ENCODE measurements at regions not wholly inside any gene's neighbourhood (a gene's known extent, or its start where the extent isn't known, plus 50 kb on each side); places are given as distances from the start of the nearest gene placed in this dataset.
"Not testable (repeated sequence)": the region's sequence is repeated elsewhere in the genome, so short reads cannot be mapped to it uniquely, and the experiment has no call there.

DNA sequence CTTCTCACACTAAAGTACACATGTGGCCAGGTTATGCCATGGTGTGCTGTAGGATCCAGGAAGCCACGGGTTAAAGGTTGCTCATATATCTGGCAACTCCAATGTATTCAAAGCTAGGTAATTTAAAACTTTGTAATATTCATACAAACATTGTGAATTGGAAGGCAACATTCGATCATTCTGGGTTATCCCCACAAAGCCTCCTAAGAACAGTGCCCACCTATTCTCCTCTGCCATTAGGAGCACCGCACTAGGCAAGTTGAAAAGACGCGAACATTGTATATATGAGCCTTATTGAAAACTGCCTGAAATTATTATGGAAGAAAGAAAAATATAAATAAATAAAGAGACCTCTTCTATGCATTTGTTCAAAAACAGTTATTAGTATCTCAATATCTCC, 228.2 kb downstream of the IGSF11 start:
- no peak for DNase-seq
- Histone ChIP-seq H3K4me1 (ENCODE audit: insufficient read depth, low read length) (no peaks in the 10 kb centered on the region), H3K4me2 (ENCODE audit: insufficient read depth, low read length) (no peak overlapping the region), H3K27ac (ENCODE audit: low read length) (no peak overlapping the region), H2AFZ (ENCODE audit: low read depth, low read length) (no peak overlapping the region), H3K9me3 (ENCODE audit: insufficient read depth, low read length, severe bottlenecking) (no peaks in the 10 kb centered on the region), H3K27me3 (ENCODE audit: insufficient read depth, low read length, poor library complexity) (no peaks in the 10 kb centered on the region), H4K20me1 (ENCODE audit: insufficient read depth, low read length) (no peaks in the 10 kb centered on the region), H3K9ac (ENCODE audit: low read depth, low read length) (no peak overlapping the region), H3K79me2 (ENCODE audit: insufficient read depth, low read length) (no peaks in the 10 kb centered on the region), H3K36me3 (ENCODE audit: insufficient read depth, low read length) (no peaks in the 10 kb centered on the region), H3K4me3 (ENCODE audit: low read depth in 1 of 2, low read length in 2 of 2) (no peak overlapping the region)
- TF ChIP-seq EZH2 (IDR thresholded peaks at IDR 0.05; ENCODE audit: borderline replicate concordance, low read depth, low read length, severe bottlenecking), result no peak
- TF ChIP-seq, protein P1, sequence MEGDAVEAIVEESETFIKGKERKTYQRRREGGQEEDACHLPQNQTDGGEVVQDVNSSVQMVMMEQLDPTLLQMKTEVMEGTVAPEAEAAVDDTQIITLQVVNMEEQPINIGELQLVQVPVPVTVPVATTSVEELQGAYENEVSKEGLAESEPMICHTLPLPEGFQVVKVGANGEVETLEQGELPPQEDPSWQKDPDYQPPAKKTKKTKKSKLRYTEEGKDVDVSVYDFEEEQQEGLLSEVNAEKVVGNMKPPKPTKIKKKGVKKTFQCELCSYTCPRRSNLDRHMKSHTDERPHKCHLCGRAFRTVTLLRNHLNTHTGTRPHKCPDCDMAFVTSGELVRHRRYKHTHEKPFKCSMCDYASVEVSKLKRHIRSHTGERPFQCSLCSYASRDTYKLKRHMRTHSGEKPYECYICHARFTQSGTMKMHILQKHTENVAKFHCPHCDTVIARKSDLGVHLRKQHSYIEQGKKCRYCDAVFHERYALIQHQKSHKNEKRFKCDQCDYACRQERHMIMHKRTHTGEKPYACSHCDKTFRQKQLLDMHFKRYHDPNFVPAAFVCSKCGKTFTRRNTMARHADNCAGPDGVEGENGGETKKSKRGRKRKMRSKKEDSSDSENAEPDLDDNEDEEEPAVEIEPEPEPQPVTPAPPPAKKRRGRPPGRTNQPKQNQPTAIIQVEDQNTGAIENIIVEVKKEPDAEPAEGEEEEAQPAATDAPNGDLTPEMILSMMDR (IDR thresholded peaks at IDR 0.05; ENCODE audit: borderline replicate concordance, extremely low read depth, low read length, poor library complexity, severe bottlenecking), result no peak
- ATAC-seq (ENCODE audit: insufficient read depth, low read depth), result no peak

- H3K79me2 ChIP-seq (ENCODE audit: insufficient read depth, low read length); H2AFZ ChIP-seq (ENCODE audit: low read depth, low read length); H3K4me1 ChIP-seq (ENCODE audit: insufficient read depth, low read length); DNase-seq; H3K27me3 ChIP-seq (ENCODE audit: insufficient read depth, low read length, poor library complexity); H3K4me2 ChIP-seq (ENCODE audit: insufficient read depth, low read length); H3K4me3 ChIP-seq (ENCODE audit: low read depth in 1 of 2, low read length in 2 of 2); ATAC-seq (ENCODE audit: insufficient read depth, low read depth); H3K9ac ChIP-seq (ENCODE audit: low read depth, low read length); H3K36me3 ChIP-seq (ENCODE audit: insufficient read depth, low read length); H3K9me3 ChIP-seq (ENCODE audit: insufficient read depth, low read length, severe bottlenecking); H3K27ac ChIP-seq (ENCODE audit: low read length); H4K20me1 ChIP-seq (ENCODE audit: insufficient read depth, low read length): not testable (repeated sequence)
Observed at GRCh38 chr3:118807349-118807748, 227.3 kb downstream of the IGSF11 start.

- no peak for ATAC-seq (ENCODE audit: insufficient read depth, low read depth)
- no peak for TF ChIP-seq EZH2 (IDR thresholded peaks at IDR 0.05; ENCODE audit: borderline replicate concordance, low read depth, low read length, severe bottlenecking)
- TF ChIP-seq, protein P1 (IDR thresholded peaks at IDR 0.05; ENCODE audit: borderline replicate concordance, extremely low read depth, low read length, poor library complexity, severe bottlenecking), result no peak
- H3K9me3 ChIP-seq (ENCODE audit: insufficient read depth, low read length, severe bottlenecking), result no peaks in the 10 kb centered on the region
- no peak overlapping the region for H3K27ac ChIP-seq (ENCODE audit: low read length)
- H3K36me3 ChIP-seq (ENCODE audit: insufficient read depth, low read length), result no peaks in the 10 kb centered on the region
- H3K4me3 ChIP-seq (ENCODE audit: low read depth in 1 of 2, low read length in 2 of 2), result no peak overlapping the region
- H3K4me2 ChIP-seq (ENCODE audit: insufficient read depth, low read length), result no peak overlapping the region
- H4K20me1 ChIP-seq (ENCODE audit: insufficient read depth, low read length), result no peaks in the 10 kb centered on the region
- no peaks in the 10 kb centered on the region for H3K4me1 ChIP-seq (ENCODE audit: insufficient read depth, low read length)
- no peaks in the 10 kb centered on the region for H3K79me2 ChIP-seq (ENCODE audit: insufficient read depth, low read length)
- H3K9ac ChIP-seq (ENCODE audit: low read depth, low read length), result no peak overlapping the region
- H2AFZ ChIP-seq (ENCODE audit: low read depth, low read length), result no peak overlapping the region
- H3K27me3 ChIP-seq (ENCODE audit: insufficient read depth, low read length, poor library complexity), result no peaks in the 10 kb centered on the region
- DNase-seq, result no peak
Observed at GRCh38 chr3:118808723-118809122, 225.9 kb downstream of the IGSF11 start.

DNA sequence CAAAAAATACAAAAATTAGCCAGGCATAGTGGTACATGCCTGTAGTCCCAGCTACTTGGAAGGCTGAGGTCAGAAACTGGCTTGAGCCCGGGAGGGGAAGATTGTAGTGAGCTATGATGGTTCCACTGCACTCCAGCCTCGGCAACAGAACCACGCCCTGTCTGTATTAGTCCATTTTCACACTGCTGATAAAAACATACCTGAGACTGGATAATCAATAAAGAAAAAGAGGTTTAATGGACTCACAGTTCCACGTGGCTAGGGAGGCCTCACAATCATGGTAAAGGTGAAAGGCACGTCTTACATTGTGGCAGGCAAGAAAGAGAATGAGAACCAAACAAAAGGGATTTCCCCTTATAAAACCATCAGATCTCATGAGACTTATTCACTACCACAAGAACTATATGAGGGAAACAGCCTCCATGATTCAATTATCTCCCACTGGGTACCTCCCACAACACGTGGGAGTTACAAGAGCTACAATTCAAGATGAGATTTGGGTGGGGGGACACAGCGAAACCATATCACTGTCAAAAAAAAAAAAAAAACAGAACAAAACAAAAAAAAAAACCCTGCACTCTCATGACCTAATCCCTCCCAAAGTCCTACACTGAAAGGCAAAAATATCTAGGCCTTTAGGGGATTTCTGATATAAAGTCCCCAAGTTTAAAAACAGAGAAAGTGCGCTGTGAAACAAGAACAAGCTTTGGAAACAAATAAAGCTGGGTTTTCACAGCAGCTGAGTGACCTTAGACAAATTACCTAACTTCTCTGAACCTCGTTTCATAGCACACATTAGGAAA, 224.7 kb downstream of the IGSF11 start:
- Histone ChIP-seq H3K27me3 (ENCODE audit: insufficient read depth, low read length, poor library complexity) (no peaks in the 10 kb centered on the region), H3K36me3 (ENCODE audit: insufficient read depth, low read length) (no peaks in the 10 kb centered on the region), H3K9ac (ENCODE audit: low read depth, low read length) (no peak overlapping the region), H3K4me1 (ENCODE audit: insufficient read depth, low read length) (no peaks in the 10 kb centered on the region), H3K9me3 (ENCODE audit: insufficient read depth, low read length, severe bottlenecking) (no peaks in the 10 kb centered on the region), H3K79me2 (ENCODE audit: insufficient read depth, low read length) (no peaks in the 10 kb centered on the region), H3K4me2 (ENCODE audit: insufficient read depth, low read length) (no peak overlapping the region), H3K4me3 (ENCODE audit: low read depth in 1 of 2, low read length in 2 of 2) (no peak overlapping the region), H4K20me1 (ENCODE audit: insufficient read depth, low read length) (no peaks in the 10 kb centered on the region), H2AFZ (ENCODE audit: low read depth, low read length) (no peak overlapping the region), H3K27ac (ENCODE audit: low read length) (no peak overlapping the region)
- ATAC-seq (ENCODE audit: insufficient read depth, low read depth), result no peak
- DNase-seq, result no peak
- TF ChIP-seq EZH2 (IDR thresholded peaks at IDR 0.05; ENCODE audit: borderline replicate concordance, low read depth, low read length, severe bottlenecking), result no peak
- TF ChIP-seq, protein P1 (IDR thresholded peaks at IDR 0.05; ENCODE audit: borderline replicate concordance, extremely low read depth, low read length, poor library complexity, severe bottlenecking), result no peak
